GM12872 (cell line): ENCODE measurements at regions not wholly inside any gene's neighbourhood (a gene's known extent, or its start where the extent isn't known, plus 50 kb on each side); places are given as distances from the start of the nearest gene placed in this dataset.

Source experiments
- TF ChIP-seq, protein P1 (sequence below): IDR thresholded peaks from 3 replicates; pipeline ENCODE4 v1.5.1; 2011; ENCODE audit warnings: low read depth, mild to moderate bottlenecking, low read length, moderate library complexity; ENCODE audit not compliant: insufficient read depth

- TF ChIP-seq, protein P1, sequence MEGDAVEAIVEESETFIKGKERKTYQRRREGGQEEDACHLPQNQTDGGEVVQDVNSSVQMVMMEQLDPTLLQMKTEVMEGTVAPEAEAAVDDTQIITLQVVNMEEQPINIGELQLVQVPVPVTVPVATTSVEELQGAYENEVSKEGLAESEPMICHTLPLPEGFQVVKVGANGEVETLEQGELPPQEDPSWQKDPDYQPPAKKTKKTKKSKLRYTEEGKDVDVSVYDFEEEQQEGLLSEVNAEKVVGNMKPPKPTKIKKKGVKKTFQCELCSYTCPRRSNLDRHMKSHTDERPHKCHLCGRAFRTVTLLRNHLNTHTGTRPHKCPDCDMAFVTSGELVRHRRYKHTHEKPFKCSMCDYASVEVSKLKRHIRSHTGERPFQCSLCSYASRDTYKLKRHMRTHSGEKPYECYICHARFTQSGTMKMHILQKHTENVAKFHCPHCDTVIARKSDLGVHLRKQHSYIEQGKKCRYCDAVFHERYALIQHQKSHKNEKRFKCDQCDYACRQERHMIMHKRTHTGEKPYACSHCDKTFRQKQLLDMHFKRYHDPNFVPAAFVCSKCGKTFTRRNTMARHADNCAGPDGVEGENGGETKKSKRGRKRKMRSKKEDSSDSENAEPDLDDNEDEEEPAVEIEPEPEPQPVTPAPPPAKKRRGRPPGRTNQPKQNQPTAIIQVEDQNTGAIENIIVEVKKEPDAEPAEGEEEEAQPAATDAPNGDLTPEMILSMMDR = no peak
These were observed 91.8 kb upstream of the OR13F1 start for GRCh38 chr9:104412238-104412637.

DNA sequence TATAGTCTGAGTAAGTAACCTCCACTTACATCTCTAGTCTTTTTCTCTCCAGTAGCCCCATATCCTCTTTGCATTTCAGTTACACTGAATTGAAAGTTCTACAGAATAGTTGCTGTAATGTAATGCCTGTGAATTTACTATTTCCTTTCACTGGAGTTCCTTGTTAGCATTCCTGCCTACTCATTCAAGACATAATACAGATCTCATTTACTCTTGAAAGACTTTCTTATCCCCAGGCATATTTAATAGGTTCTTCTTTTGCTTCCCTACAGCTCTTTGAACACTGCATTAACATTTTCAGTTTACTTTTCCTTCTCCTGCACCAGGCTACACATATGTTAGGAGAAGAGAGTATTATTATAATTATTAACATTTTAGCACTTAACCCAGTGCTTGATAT, 87.6 kb upstream of the OR13F1 start:
- TF ChIP-seq, protein P1 = no peak

GRCh38 chr9:104417296-104417695, 86.8 kb upstream of the OR13F1 start:
- TF ChIP-seq, protein P1 = no peak

DNA sequence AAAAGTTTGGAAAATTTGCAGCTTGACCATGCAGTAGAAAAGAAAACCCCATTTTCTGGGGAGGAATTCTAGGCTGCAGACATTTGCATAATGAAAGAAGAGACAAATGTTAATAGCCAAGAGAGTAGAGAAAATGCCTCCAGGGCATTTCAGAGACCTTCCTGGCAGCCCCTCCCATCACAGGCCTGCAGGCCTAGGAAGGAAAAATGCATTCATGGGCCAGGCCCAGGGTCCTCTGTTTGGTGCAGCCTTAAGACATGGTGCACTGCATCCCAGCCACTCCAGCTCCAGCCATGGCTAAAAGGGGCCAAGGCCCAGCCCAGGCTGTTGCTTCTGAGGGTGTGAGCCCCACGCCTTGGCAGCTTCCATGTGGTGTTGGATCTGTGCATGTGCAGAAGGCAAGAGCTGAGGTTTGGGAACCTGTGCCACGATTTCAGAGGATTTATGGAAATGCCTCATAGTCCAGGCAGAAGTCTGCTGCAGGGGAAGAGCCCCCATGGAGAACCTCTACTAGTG, 75.0 kb upstream of the OR13F1 start:
- TF ChIP-seq, protein P1 = no peak

GRCh38 chr9:104435059-104435458, 69.0 kb upstream of the OR13F1 start:
- TF ChIP-seq, protein P1 = no peak

- TF ChIP-seq, protein P1 = no peak
These were observed 56.0 kb upstream of the OR13F1 start for GRCh38 chr9:104448036-104448435.
